Urothelium cell line (cell line): ENCODE measurements at regions not wholly inside any gene's neighbourhood (a gene's known extent, or its start where the extent isn't known, plus 50 kb on each side); places are given as distances from the start of the nearest gene placed in this dataset.
"Not testable (repeated sequence)": the region's sequence is repeated elsewhere in the genome, so short reads cannot be mapped to it uniquely, and the experiment has no call there.

ENCODE experiments used
- DNase-seq: peaks from one replicate; pipeline ENCODE4 v3.0.0; 2011; ENCODE audit warnings: low spot score, mixed read lengths
- FAIRE-seq: peaks from 2 replicates; lab custom pipeline; 2011; peaks lifted over from hg19 to GRCh38; lab: Jason Lieb, UNC

DNA sequence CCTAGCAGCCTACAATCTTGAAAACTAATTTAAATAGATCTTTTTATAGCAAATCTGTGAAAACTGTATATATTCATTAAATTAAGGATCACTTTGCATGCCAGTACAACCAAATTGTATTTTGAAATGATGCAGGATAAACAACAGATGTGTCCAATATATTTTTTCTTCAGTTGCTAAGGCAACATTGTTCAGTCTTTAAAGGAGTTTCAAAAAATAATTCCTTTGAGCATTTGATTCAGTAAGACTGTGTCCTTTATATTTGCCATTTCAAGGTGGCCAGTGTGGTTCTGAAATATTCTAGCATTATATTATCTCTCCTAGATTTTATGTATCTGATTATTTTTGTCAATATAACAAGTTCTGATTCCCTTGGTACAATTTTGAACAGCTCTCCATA lies 254.7 kb downstream of the PLOD2 start:
- no peak for FAIRE-seq

DNA sequence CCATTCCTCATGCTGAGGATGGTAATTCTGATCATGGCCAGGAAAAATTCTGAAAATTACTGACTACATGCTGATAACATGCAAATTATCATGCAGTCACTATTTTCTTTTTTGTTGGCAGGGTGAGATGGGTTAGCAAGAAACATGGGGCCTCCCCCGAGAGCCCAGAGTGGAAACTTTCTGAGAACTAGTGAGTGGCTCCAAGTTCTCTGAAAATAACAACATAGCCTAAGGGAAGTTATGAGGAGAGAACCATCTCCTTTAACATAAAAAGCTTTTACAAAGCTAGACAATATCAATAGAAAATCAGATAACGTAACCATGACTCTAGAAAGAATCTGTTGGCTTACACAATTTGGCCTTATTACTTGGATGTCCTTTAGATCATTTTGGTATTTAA lies 254.2 kb downstream of the PLOD2 start:
- DNase-seq (no peak), FAIRE-seq (no peak)

More for the DNA sequence above, 254.7 kb downstream of the PLOD2 start:
- no peak for DNase-seq

DNA sequence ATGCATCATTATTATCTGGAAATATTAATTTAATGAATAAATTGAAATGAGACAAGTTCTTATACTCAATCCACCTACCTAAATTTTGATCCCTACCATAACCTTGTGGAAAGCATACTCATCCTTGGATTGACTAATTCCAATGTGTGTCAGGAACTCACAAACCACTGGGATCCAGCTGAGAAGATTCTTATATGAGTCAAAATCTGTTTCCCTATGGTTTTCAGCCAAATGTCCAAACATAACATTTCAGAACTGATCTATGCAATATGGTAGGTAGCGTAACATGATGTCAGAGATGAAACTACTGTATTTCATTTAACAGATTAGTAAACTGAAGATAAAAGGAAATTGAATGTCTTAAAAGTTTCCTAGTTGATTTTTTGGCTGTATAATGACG lies 250.0 kb downstream of the PLOD2 start:
- no peak for DNase-seq
- no peak for FAIRE-seq

DNA sequence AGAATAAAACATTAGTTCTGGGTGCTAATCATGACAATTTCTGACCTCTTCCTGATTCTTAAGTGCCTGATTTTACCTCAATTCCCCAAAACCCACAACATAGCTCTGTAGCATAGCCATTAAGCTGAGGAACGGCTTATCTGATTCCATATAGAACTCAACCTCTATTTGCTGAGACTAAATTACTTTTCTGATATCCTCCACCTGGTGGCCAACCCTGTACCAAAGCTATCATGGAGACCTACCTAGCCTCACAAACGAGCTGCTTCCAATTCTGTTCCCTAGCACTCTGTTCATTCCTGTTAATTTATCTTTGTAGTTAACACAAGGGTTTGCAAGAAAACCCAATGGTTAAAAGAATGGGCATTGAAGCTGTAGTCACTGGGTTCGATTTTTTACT lies 245.2 kb downstream of the PLOD2 start:
- FAIRE-seq = no peak
- DNase-seq = no peak

DNA sequence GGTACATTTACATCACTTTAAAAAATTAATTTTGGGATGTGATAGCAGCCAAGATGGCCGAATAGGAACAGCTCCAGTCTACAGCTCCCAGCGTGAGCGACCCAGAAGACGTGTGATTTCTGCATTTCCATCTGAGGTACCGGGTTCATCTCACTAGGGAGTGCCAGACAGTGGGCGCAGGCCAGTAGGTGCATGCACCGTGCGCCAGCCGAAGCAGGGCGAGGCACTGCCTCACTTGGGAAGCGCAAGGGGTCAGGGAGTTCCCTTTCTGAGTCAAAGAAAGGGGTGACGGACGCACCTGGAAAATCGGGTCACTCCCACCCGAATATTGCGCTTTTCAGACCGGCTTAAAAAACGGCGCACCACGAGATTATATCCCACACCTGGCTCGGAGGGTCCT lies 233.2 kb downstream of the PLOD2 start:
- not testable (repeated sequence) for FAIRE-seq, DNase-seq

DNA sequence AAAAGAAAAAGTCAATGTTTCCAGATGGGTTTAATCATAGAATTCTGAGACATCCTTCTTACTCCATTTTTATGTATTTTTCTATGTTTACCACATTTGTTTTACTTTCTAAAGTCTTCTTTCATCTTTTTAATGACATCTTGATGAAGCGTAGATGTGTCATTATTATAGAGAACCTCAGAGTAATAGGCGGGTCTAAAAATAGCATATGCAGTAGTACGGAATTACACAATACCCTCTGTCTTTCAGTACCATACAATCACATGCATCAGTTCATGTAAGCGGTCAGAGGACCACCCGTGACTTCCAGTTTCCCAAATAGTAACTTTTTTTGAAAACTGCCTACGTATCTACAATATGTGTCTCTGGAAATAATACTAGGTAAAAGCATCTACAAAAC lies 224.0 kb downstream of the PLOD2 start:
- DNase-seq = no peak
- no peak for FAIRE-seq

DNA sequence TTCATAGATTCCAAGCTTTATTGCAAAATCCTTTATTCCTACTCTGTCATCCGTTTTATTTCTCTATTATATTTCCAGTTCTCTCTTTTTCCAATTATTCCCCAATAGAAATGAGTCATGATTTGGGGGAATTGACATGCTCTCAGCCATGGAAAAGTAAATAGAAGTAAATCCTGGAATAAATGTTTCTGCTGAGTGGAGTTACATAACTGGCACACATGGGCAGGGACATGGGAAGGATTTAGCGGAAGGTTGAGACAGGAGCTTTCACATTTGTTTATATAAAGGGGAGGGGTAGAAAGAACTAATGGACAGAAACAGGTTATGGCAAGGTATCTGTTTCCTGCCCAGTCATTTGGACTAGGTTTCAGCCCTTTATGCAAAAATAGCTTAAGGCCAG lies 221.6 kb downstream of the PLOD2 start:
- DNase-seq = no peak
- no peak for FAIRE-seq

DNA sequence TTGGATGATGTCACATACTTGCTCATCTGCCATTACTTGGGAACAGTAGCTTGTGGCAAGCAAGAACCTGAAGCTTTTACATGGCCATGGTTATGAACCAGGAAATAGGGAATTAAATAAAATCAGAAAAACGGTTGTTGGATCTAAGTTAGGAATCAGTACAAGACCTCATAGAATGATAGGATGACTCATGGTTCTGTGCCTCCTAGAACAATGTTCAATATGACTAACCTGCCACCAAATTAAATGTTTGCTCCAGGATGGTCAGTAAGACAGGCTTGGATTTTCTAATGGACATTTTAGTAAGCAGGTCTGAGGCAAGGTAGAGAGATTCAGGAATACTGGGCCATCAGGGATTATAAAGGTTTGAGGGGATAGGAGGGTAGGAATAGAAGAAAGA lies 218.9 kb downstream of the PLOD2 start:
- DNase-seq = no peak
- no peak for FAIRE-seq

DNA sequence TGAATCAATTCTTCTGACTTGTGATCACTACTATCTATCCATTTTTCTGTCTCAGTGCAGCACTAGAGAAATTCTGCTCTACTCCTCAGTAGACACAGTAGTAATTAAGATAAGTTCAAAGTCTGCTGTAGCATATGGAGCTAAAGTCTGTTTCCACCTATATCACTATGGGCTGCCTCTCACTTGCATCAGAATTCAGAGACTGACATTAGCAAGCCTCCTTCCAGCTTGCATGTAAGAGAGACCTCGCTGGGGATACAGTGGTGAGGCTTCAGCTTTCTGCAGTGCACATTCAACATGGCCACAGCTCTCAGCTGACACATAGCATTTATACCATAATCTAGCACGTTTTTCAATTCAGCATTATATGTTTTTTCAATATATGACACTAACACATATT lies 217.0 kb downstream of the PLOD2 start:
- no peak for FAIRE-seq
- no peak for DNase-seq

DNA sequence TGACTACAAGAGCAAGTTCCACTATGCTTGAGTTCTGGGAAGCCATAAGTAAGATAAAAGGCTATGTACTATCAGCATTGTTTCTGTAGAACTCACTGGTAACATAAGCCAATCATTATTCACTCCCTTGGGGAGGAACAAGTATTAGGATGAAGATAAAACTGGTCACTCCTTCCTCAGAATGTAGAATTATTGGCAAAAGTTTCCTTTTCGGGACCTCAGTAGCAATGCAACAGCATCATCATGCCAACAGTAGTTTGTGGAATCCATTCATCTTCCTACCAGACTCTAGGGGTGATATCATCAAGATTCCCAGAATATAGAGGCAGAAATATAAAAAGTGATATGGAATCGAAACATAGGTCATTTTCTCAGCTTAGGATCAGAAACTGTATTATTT lies 209.5 kb downstream of the PLOD2 start:
- FAIRE-seq = no peak
- DNase-seq = no peak

DNA sequence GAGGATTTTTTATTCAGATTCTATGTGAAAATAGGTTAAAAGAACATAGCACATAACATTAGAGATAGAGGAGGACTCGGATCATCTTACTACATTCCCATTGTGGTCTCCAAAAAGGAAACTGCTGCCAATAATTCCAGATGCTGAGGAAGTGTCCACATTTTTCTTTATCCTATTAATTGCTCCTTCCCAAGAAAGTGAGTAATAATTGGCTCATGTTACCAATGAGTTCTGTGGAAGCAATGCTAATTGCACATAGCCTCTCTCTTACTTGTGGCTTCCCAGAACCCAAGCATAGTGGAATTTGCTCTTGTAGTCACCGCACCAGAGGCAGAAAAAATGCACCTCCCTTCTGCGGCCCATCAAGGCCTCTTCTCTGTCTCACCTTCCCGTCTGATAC lies 208.4 kb downstream of the PLOD2 start:
- FAIRE-seq (no peak), DNase-seq (no peak)

DNA sequence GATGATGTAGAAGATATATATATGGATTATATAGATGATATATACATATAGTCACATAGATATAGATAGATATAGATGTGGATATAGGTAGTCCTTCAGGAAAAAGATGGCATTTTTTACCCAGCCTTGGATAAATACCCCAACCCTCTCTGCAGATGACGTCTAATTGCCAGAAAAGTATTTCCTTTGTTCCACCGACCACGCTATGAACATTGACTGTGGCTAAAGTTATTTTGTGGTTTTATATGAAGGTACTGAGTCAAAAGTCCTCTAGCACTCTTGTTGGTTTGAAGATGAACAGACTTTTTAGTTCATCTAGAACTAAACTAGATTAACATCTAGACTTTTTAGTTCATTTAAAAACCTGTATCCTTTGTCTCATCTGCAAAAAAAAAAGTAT lies 207.7 kb downstream of the PLOD2 start:
- DNase-seq (no peak), FAIRE-seq (no peak)

DNA sequence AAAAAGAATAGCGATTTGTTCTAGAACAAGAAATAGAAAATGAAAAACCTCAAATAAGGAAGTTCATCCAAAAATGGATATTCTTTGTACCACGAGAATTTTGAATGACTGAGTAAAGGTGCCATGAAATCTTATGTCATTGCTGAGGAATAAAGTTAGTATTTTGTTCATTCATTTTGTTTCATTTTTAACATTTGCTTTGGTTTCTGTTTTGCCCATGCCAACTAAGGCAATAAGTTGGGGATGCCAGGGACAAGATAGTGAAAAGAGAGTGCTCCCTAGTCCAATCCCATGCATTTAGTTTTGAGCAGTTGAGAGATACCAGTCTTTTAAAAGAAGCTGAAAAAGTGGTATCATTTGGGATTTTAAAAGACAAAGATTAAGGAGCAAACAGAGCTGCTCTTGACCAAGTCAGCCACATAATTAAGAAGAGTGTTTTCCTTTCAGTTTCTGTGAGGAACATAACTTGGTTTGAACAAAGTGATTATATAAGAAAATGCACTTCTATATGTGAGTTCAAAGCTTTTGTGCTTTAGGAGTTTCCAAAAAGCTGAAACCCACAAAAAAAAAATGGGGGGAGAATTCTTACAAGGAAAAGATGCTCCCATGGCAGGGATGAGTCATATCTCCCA lies 201.4 kb downstream of the PLOD2 start:
- no peak for FAIRE-seq

DNA sequence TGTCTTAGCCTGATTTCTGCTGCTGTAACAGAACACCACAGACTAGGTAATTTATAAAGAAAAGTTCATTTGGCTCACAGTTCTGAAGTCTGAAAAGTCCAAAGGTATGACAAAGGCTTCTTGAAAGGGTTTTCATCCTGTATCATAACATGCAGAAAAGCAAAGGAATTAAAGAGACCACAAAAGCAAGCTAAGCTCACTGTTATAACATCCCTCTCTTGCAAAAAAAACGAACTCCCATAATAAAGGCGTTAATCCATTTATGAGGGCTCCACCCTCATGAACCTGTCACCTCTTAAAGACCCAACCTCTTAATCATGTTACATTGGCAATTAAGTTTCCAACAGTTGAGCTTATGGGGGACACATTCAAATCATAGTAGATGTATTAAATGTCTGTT lies 197.9 kb downstream of the PLOD2 start:
- FAIRE-seq = no peak

More for the DNA sequence above, 201.4 kb downstream of the PLOD2 start:
- DNase-seq = no peak

DNA sequence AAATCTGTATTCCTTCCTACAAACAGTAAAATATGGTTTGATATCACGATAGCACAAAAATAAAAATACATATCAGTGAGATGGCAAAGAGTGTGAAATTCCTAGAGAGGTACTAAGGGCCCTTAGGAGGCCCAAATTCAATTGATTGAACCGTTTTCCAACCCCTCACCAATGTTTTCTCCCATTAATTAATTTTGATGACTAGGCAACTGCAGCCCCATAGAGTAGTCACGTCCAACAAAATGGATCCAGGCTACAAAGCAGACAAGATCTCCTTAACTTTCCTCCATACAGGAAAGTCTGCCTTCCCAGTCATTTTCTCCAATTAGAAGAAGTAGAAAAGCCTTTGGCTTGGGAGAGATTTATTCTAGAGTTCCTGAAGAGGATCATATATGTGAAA lies 193.9 kb downstream of the PLOD2 start:
- FAIRE-seq (no peak), DNase-seq (no peak)

More for the DNA sequence above, 197.9 kb downstream of the PLOD2 start:
- DNase-seq = no peak

DNA sequence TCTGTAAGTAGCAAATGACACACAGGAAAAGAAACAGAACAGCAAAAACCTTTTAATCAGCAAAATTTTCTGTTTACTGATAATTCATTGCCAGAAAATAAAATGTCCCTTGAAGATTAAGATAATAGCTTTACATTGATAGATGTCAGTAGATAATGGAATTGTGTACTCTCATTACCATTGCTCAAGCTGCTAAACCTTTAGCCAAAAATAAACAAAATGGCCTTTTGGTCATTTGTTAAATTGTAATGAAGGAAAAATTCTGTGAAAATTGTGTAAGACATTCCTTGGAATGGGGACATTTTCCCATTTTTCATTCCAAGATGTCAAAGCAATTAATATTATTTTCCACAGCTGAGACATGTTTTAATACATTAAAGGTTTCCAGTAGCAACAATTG lies 189.8 kb downstream of the PLOD2 start:
- DNase-seq (no peak), FAIRE-seq (no peak)

DNA sequence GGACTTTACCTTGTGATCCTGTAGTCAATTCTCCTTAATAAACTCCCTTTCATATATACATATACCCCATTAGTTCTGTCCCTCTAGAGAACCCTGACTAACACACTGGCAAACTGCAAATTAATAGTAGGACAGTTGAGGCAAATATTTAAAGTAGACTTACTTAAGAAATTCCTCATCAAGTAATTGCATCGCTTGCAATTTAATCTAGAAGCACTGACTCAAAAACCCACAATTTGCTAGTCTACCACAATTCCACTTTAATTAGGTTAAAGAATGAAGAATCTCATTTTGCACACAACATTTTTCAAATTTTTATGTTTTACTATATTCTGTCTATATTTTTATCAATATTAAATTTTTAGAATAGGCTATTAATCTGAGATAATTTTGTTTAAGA lies 188.1 kb downstream of the PLOD2 start:
- no peak for FAIRE-seq

DNA sequence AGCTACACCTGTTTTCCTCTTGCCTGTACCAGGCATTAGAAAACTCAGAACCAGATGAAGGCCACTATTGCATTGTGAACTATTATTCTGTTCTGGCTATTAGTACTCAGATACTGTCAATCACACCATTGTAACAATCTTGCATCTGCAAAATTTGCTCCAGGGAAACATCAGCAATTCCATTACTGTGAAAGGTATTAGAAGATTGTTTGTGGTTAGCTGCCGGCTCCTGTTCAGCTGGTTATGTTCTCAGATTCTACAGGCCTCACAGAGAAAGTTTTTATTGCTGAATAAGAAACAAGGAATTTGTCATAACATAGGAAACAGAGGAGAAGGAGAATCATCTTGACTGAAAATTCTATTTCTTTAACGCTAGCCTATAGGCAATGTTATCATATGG lies 179.9 kb downstream of the PLOD2 start:
- FAIRE-seq (no peak), DNase-seq (no peak)

More for the DNA sequence above, 188.1 kb downstream of the PLOD2 start:
- no peak for DNase-seq

DNA sequence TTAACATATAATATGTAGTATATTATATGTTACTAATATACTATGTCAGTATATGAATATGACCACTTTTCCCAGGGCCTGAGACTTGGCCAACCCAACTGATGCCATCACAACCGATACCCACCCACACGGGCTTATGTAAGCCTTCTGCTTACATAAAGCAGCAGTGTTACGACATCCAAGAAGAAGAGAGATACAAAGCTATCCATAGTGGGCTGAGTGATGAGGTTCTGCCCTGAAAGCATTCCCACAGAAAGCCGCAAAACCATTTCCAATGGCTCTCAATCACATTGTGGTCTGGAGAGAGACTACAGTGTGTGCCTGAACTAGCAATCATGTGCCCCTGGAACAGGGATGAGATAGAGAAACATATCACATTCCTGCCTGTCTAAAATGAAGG lies 177.9 kb downstream of the PLOD2 start:
- DNase-seq (no peak), FAIRE-seq (no peak)
